CD8-positive, alpha-beta memory T cell (primary cell): ENCODE measurements at regions not wholly inside any gene's neighbourhood (a gene's known extent, or its start where the extent isn't known, plus 50 kb on each side); places are given as distances from the start of the nearest gene placed in this dataset.

ENCODE experiments used
- CTCF ChIA-PET: fragments of 350-600 bp; sonication (Branson Sonifier 250); formaldehyde crosslinking; loops from one replicate; lab custom pipeline; 2021; ENCODE audit warnings: antibody characterized with exemption; lab: Charles Lee
- POLR2A ChIA-PET: fragments of 350-600 bp; sonication (Branson Sonifier 250); formaldehyde crosslinking; loops from one replicate; lab custom pipeline; 2021; ENCODE audit warnings: antibody characterized with exemption; lab: Charles Lee
- DNase-seq, 5 donors: peaks; one replicate each; pipeline versions ENCODE4 v3.0.0 to v3.0.0-alpha.2; 2020 to 2022; ENCODE audit warnings: mixed read lengths in 1 of 5
- H3K27ac ChIP-seq: one replicate; pipeline ENCODE4 v1.7.0; 2013; ENCODE audit warnings: low read depth, mild to moderate bottlenecking, low read length, moderate library complexity
- H3K27me3 ChIP-seq: 2 replicates; pipeline ENCODE4 v1.7.0; 2013; ENCODE audit warnings: low read length, mild to moderate bottlenecking; ENCODE audit not compliant: insufficient read depth, poor library complexity, severe bottlenecking
- H3K36me3 ChIP-seq: 2 replicates; pipeline ENCODE4 v1.7.0; 2013; ENCODE audit warnings: mild to moderate bottlenecking, low read length, moderate library complexity; ENCODE audit not compliant: insufficient read depth
- H3K4me1 ChIP-seq: 2 replicates; pipeline ENCODE4 v1.7.0; 2013; ENCODE audit warnings: mild to moderate bottlenecking, low read length, moderate library complexity; ENCODE audit not compliant: insufficient read depth
- H3K4me3 ChIP-seq: 2 replicates; pipeline ENCODE4 v1.7.0; 2013; ENCODE audit warnings: mild to moderate bottlenecking, low read length
- H3K9me3 ChIP-seq: 2 replicates; pipeline ENCODE4 v1.7.0; 2013; ENCODE audit warnings: mild to moderate bottlenecking, low read length
- H3K27ac Mint-ChIP-seq, 8 donors: one replicate each; pipeline ENCODE4 v1.8.0; 2020 to 2021; ENCODE audit warnings: mixed read lengths in 8 of 8, mild to moderate bottlenecking in 6 of 8, inconsistent platforms in 3 of 8, moderate library complexity in 3 of 8
- H3K27me3 Mint-ChIP-seq, 2 donors: one replicate each; pipeline ENCODE4 v1.8.0; 2020 to 2021; ENCODE audit warnings: mixed read lengths in 2 of 2, mild to moderate bottlenecking in 1 of 2, moderate library complexity in 1 of 2
- H3K36me3 Mint-ChIP-seq, 3 donors: one replicate each; pipeline ENCODE4 v1.8.0; 2020 to 2021; ENCODE audit warnings: mixed read lengths in 3 of 3, inconsistent platforms in 1 of 3, mild to moderate bottlenecking in 1 of 3
- H3K4me1 Mint-ChIP-seq, 3 donors: one replicate each; pipeline ENCODE4 v1.8.0; 2020 to 2021; ENCODE audit warnings: mixed read lengths in 3 of 3, inconsistent platforms in 1 of 3, mild to moderate bottlenecking in 1 of 3
- H3K4me3 Mint-ChIP-seq, 7 donors: one replicate each; pipeline ENCODE4 v1.8.0; 2020 to 2021; ENCODE audit warnings: mixed read lengths in 7 of 7, mild to moderate bottlenecking in 6 of 7, moderate library complexity in 4 of 7, inconsistent platforms in 2 of 7
- H3K9me3 Mint-ChIP-seq, 5 donors: one replicate each; pipeline ENCODE4 v1.8.0; 2020 to 2022; ENCODE audit warnings: mixed read lengths in 5 of 5, mild to moderate bottlenecking in 3 of 5, moderate library complexity in 2 of 5, inconsistent platforms in 1 of 5

DNA sequence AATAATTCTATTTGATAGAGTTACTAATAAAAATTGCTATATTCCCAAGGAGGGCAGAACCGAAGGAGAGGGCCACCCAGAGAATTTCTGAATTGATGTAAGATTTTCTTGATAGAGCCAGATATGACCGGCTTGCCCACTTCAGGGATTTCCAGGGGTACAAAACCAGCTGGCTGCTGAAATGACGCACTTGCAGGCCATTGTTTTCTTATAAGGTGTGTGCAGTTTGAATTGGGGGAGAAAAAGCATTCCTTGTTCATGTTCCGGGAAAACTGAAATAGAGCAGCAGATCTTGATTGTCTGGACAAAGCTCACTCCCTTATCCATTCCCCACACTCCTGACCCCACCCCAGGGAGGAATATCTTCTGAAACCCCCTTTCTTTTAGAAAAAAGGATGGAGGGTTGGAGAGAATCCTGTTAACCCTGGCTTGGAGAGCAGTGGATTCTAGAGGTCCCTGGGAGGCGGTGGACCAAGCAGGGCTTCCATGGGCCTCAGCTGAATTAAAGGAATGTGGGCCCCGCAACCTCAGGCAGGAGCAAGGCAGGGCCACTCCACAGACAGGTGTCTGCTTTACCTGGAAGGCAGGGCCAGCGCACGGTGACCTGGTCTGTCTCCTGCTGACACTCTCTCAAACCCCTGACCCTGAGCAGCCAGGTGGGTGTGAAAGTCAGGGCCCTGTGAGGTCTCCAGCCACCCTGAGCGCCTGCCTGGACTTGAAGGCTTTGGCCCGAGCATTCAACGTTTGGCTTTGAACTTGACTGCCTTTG lies 96.4 kb downstream of the TMEM170B start:
- H3K27ac ChIP-seq = no peak overlapping the region
- H3K9me3 Mint-ChIP-seq = no peaks in the 10 kb centered on the region
- H3K4me1 Mint-ChIP-seq = no peaks in the 10 kb centered on the region
- ChIA-PET CTCF (interaction anchor here (1.1 to 1.8 kb wide), 2 partner anchors 22 to 654 kb away, joined by 3 to 5 read pairs; no protein-coding TSS in a partner anchor), POLR2A (no interaction called here)
- no peak for DNase-seq
- H3K4me3 Mint-ChIP-seq = no peak overlapping the region
- H3K27me3 ChIP-seq = no peaks in the 10 kb centered on the region
- no peak overlapping the region for H3K27ac Mint-ChIP-seq
- no peaks in the 10 kb centered on the region for H3K36me3 ChIP-seq
- H3K9me3 ChIP-seq = no peaks in the 10 kb centered on the region
- H3K4me3 ChIP-seq = no peak overlapping the region
- H3K27me3 Mint-ChIP-seq = peaks cover 9 to 16% of the 10 kb centered on the region in 2 donors
- H3K36me3 Mint-ChIP-seq = no peaks in the 10 kb centered on the region
- H3K4me1 ChIP-seq = no peaks in the 10 kb centered on the region

DNA sequence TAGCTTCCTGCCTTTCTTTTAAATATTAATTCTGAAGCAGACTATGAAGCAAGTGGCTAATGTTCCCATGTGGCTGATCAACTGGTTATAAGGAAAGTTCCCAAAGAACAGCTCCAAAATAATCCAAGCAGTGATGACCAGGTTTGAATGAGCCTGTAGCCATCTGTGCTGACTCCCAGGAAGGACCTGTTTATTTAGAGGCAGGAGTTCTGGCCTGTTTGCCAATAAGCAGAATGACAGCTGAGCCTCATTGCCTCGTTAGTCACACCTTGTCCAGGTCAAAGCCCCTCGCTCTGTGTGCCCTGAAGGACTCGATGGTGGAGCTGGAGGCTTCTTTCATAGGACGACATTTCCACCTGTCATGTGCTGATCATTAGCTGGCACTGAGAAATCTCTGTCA lies 97.4 kb downstream of the TMEM170B start:
- no peak for DNase-seq
- H3K27me3 ChIP-seq = no peaks in the 10 kb centered on the region
- H3K9me3 ChIP-seq = no peaks in the 10 kb centered on the region
- H3K36me3 Mint-ChIP-seq = no peaks in the 10 kb centered on the region
- no peak overlapping the region for H3K4me3 ChIP-seq
- no peak overlapping the region for H3K27ac ChIP-seq
- POLR2A ChIA-PET = no interaction called here
- no peaks in the 10 kb centered on the region for H3K4me1 ChIP-seq
- no peak overlapping the region for H3K4me3 Mint-ChIP-seq
- no peaks in the 10 kb centered on the region for H3K4me1 Mint-ChIP-seq
- no peaks in the 10 kb centered on the region for H3K9me3 Mint-ChIP-seq
- no peak overlapping the region for H3K27ac Mint-ChIP-seq
- no peaks in the 10 kb centered on the region for H3K36me3 ChIP-seq
- H3K27me3 Mint-ChIP-seq = peaks cover 6 to 12% of the 10 kb centered on the region in 2 donors
- CTCF ChIA-PET = interaction anchor here (1.8 kb wide), 1 partner anchor 21 kb away, joined by 5 read pairs; no protein-coding TSS in a partner anchor

DNA sequence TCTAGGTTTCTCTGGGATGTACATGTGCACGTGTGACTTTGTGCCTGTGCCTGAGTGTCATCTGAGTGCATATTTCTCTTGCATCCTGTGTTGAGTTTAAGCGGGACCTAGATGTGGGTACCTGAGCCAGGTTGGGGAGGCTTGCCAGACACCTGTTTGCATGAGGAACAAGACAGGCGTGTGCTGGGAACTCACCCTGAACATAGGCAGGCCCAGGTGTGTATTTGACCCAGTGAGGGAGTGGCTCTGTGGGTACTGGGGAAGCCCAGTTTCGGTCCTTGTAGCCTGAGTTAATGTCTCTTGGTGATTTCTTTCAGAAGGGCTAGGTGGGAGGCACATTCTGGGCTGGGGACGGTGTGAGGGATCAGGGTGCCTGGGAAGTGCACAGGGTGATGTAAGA lies 98.6 kb downstream of the TMEM170B start:
- peaks cover 6 to 12% of the 10 kb centered on the region in 2 donors for H3K27me3 Mint-ChIP-seq
- ChIA-PET CTCF (no interaction called here), POLR2A (no interaction called here)
- DNase-seq = no peak
- no peak overlapping the region for H3K27ac ChIP-seq
- no peaks in the 10 kb centered on the region for H3K36me3 Mint-ChIP-seq
- no peaks in the 10 kb centered on the region for H3K27me3 ChIP-seq
- no peaks in the 10 kb centered on the region for H3K9me3 Mint-ChIP-seq
- no peaks in the 10 kb centered on the region for H3K4me1 Mint-ChIP-seq
- no peak overlapping the region for H3K4me3 Mint-ChIP-seq
- no peaks in the 10 kb centered on the region for H3K36me3 ChIP-seq
- H3K4me1 ChIP-seq = no peaks in the 10 kb centered on the region
- H3K9me3 ChIP-seq = no peaks in the 10 kb centered on the region
- H3K4me3 ChIP-seq = no peak overlapping the region
- H3K27ac Mint-ChIP-seq = no peak overlapping the region

DNA sequence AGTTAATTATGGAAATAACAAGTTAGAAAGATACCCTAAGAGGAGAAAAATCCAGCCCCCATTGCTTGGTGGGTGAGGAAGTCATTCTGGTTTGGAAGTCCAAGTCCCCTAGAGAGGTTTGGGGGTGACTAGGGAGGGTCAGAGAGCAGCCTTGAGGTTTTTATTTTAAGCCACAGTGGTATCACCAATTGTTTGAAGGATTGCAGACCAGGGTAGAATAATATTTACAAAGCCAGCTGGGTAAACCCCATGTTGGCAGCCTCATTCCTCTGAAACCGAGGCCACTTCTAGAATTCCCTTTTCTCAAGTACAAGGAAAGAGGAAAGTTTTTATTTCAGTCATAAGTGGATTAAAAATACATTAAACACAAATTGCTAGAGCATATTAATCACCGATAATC lies 99.7 kb downstream of the TMEM170B start:
- no peaks in the 10 kb centered on the region for H3K9me3 Mint-ChIP-seq
- H3K4me3 Mint-ChIP-seq = no peak overlapping the region
- no peak overlapping the region for H3K4me3 ChIP-seq
- DNase-seq = no peak
- no peak overlapping the region for H3K27ac Mint-ChIP-seq
- H3K4me1 ChIP-seq = no peaks in the 10 kb centered on the region
- POLR2A ChIA-PET = no interaction called here
- no peaks in the 10 kb centered on the region for H3K36me3 Mint-ChIP-seq
- no peaks in the 10 kb centered on the region for H3K9me3 ChIP-seq
- H3K27ac ChIP-seq = no peak overlapping the region
- no peaks in the 10 kb centered on the region for H3K27me3 ChIP-seq
- H3K36me3 ChIP-seq = no peaks in the 10 kb centered on the region
- CTCF ChIA-PET = no interaction called here
- H3K27me3 Mint-ChIP-seq = peaks cover 8 to 16% of the 10 kb centered on the region in 2 donors
- H3K4me1 Mint-ChIP-seq = no peaks in the 10 kb centered on the region

DNA sequence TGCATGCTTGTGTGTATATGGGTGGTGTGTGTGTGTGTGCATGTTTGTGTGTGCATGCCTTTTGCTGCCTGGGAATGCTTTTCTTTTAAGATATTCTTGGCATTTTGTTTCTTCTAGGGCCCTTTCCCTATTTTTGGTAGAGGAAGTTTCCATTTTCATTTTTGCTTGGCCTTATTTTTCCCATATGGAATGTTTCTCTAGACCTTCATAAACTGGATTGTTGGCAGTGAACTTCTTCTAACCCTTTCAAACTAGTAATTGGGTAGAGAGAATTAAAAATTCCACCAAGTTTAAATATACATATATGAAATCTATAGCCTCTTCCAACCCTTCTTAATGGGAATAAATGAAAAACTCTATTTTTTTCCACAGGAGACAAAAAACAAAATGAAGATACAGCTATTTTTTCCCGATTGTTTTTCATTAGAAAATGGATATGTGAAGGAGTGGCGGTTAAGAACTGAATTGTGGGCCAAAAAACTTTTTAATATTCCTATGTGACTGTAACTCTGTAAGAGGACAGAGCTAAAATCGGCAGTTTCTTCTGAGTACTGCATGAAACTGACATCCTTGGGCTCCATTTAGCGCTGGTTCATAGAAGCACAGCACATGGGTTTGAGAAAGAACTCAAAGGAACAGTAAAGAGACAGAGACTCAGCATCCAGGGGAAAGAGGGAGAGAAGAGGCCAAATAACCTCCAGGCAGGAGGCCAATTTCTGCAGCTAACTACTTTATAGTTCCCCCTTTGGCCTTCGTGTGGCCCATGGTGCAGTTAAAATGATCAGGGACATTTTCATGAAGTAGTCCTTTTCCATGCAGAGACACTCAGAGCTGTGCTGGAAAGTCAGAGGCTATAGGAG lies 102.1 kb downstream of the TMEM170B start:
- Histone ChIP-seq H3K4me1 (no peaks in the 10 kb centered on the region), H3K4me3 (no peak overlapping the region), H3K27ac (no peak overlapping the region), H3K27me3 (no peaks in the 10 kb centered on the region), H3K9me3 (no peaks in the 10 kb centered on the region), H3K36me3 (no peaks in the 10 kb centered on the region)
- ChIA-PET CTCF (interaction anchor here (1.0 kb wide), 1 partner anchor 16 kb away, joined by 3 read pairs; no protein-coding TSS in a partner anchor), POLR2A (no interaction called here)
- Mint-ChIP-seq H3K27me3 (peaks cover 3 to 11% of the 10 kb centered on the region in 2 donors), H3K4me3 (no peak overlapping the region), H3K9me3 (no peaks in the 10 kb centered on the region), H3K36me3 (no peaks in the 10 kb centered on the region), H3K27ac (no peak overlapping the region), H3K4me1 (no peaks in the 10 kb centered on the region)
- DNase-seq = no peak

DNA sequence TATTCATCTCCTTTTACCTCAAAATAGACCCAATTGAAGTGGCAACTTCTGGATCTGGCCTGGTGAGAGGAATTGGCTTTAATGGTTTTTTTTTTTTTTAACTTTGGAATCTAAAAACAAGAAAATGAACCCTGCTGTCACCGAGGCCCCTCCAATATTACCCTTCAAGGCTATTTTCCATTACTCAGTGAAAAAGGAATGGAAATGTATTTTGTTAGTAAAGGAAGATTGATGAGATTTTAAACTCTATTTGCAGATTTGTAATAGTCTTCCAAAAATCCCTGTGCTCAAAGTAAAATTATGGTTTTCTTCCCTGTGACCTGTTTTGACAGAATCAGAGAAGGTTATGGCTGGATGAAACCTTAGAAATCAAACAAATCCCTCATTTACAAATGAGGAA lies 102.9 kb downstream of the TMEM170B start:
- no peaks in the 10 kb centered on the region for H3K4me1 Mint-ChIP-seq
- H3K9me3 ChIP-seq = no peaks in the 10 kb centered on the region
- peaks cover 3 to 19% of the 10 kb centered on the region in 2 donors for H3K27me3 Mint-ChIP-seq
- H3K36me3 Mint-ChIP-seq = no peaks in the 10 kb centered on the region
- no peaks in the 10 kb centered on the region for H3K4me1 ChIP-seq
- H3K27ac ChIP-seq = no peak overlapping the region
- no peaks in the 10 kb centered on the region for H3K9me3 Mint-ChIP-seq
- no peak overlapping the region for H3K27ac Mint-ChIP-seq
- ChIA-PET CTCF (no interaction called here), POLR2A (no interaction called here)
- no peak overlapping the region for H3K4me3 ChIP-seq
- H3K36me3 ChIP-seq = no peaks in the 10 kb centered on the region
- H3K4me3 Mint-ChIP-seq = no peak overlapping the region
- no peaks in the 10 kb centered on the region for H3K27me3 ChIP-seq
- no peak for DNase-seq

DNA sequence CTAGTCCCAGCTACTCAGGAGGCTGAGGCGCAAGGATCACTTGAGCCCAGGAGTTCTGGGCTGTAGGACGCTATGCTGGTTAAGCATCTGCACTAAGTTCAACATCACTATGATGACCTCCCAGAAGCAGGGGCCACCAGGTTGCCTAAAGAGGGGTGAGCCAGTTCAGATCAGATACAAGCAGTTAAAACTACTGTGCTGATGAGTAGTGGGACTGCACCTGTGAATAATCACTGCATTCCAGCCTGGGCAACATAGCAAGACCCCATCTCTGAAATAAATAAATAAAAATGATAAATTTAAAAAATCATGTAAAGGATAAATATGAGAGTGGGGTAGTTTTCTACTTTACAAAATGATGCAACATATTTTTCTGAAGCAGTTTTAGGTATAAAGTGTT lies 106.5 kb downstream of the TMEM170B start:
- Mint-ChIP-seq H3K27me3 (peaks cover 12 to 41% of the 10 kb centered on the region in 2 donors), H3K27ac (peak overlapping the region in 1 of 8 donors; percentile 14), H3K4me1 (no peaks in the 10 kb centered on the region), H3K4me3 (no peak overlapping the region), H3K9me3 (no peaks in the 10 kb centered on the region), H3K36me3 (no peaks in the 10 kb centered on the region)
- CTCF ChIA-PET = interaction anchor here (1.3 kb wide), 1 partner anchor 11 kb away, joined by 6 read pairs; no protein-coding TSS in a partner anchor
- Histone ChIP-seq H3K9me3 (no peaks in the 10 kb centered on the region), H3K27ac (no peak overlapping the region), H3K27me3 (no peaks in the 10 kb centered on the region), H3K4me1 (no peaks in the 10 kb centered on the region), H3K36me3 (no peaks in the 10 kb centered on the region), H3K4me3 (no peak overlapping the region)
- POLR2A ChIA-PET = no interaction called here
- DNase-seq = no peak

DNA sequence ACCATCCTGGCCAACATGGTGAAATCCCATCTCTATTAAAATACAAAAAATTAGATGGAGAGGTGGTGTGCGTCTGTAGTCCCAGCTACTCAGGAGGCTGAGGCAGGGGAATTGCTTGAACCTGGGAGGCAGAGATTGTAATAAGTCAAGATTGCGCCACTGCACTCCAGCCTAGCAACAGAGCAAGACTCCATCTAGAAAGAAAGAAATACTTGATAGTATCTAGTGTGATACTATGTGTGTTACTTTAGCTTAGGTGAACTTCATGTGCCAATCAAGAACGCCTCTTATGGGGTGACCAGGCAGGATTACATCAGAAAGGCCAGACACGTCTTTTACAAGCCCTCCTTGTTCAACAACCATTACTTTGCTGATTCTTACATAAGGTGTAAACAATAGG lies 107.1 kb downstream of the TMEM170B start:
- Histone ChIP-seq H3K27me3 (no peaks in the 10 kb centered on the region), H3K27ac (no peak overlapping the region), H3K36me3 (no peaks in the 10 kb centered on the region), H3K4me3 (no peak overlapping the region), H3K4me1 (no peaks in the 10 kb centered on the region), H3K9me3 (no peaks in the 10 kb centered on the region)
- DNase-seq = no peak
- POLR2A ChIA-PET = no interaction called here
- Mint-ChIP-seq H3K4me1 (no peaks in the 10 kb centered on the region), H3K36me3 (no peaks in the 10 kb centered on the region), H3K9me3 (no peaks in the 10 kb centered on the region), H3K27ac (no peak overlapping the region), H3K27me3 (peaks cover 12 to 41% of the 10 kb centered on the region in 2 donors), H3K4me3 (no peak overlapping the region)
- CTCF ChIA-PET = interaction anchor here (1.3 kb wide), 1 partner anchor 11 kb away, joined by 6 read pairs; no protein-coding TSS in a partner anchor
